GM12872 (cell line): ENCODE measurements at regions not wholly inside any gene's neighbourhood (a gene's known extent, or its start where the extent isn't known, plus 50 kb on each side); places are given as distances from the start of the nearest gene placed in this dataset.

Experiments used
- CTCF ChIP-seq: IDR thresholded peaks from 3 replicates; pipeline ENCODE4 v1.5.1; 2011; ENCODE audit warnings: low read depth, mild to moderate bottlenecking, low read length, moderate library complexity; ENCODE audit not compliant: insufficient read depth

- TF ChIP-seq CTCF = no peak
Observed at GRCh38 chr2:180692322-180692721, 288.1 kb upstream of the UBE2E3 start.

GRCh38 chr2:180690611-180691010, 289.8 kb upstream of the UBE2E3 start:
- TF ChIP-seq CTCF = no peak

GRCh38 chr2:180682871-180683270, 297.5 kb upstream of the UBE2E3 start:
- TF ChIP-seq CTCF = no peak

GRCh38 chr2:180679693-180680092, 300.7 kb upstream of the UBE2E3 start:
- no peak for TF ChIP-seq CTCF

- no peak for TF ChIP-seq CTCF
Observed at GRCh38 chr2:180678625-180678972, 301.8 kb upstream of the UBE2E3 start.

- no peak for TF ChIP-seq CTCF
Observed at GRCh38 chr2:180677930-180678624, 302.3 kb upstream of the UBE2E3 start.

GRCh38 chr2:180677200-180677599, 303.2 kb upstream of the UBE2E3 start:
- TF ChIP-seq CTCF = no peak
